ENCODE measurements at regions not wholly inside any gene's neighbourhood (a gene's known extent, or its start where the extent isn't known, plus 50 kb on each side); places are given as distances from the start of the nearest gene placed in this dataset.

GRCh38 chr9:13970018-13970417 lies 343.9 kb downstream of the NFIB start:
- TF ChIP-seq CTCF (IDR thresholded peaks at IDR 0.05) (no peak), POLR2AphosphoS5 (IDR thresholded peaks at IDR 0.05) (no peak), POLR2A (IDR thresholded peaks at IDR 0.05) (no peak), EP300 (IDR thresholded peaks at IDR 0.05) (no peak)

Measured in suprapubic skin (tissue), 4 donors.